Stimulated activated naive B cell treated with anti-CD40 and anti-IgM and Interleukin-4, amounts not matched to agents 10 μg/mL and 1 μg/mL and 100 μg/mL, for 72 hours (primary cell): ENCODE measurements at regions not wholly inside any gene's neighbourhood (a gene's known extent, or its start where the extent isn't known, plus 50 kb on each side); places are given as distances from the start of the nearest gene placed in this dataset.

Experiments used
- ATAC-seq, 2 donors: fragments of 150-1000 bp; cut with Tn5 transposase; replicated peaks; 2 replicates each; pipeline ENCODE4 v1.10.0; 2021; ENCODE audit warnings: moderate library complexity in 1 of 2
- DNase-seq: peaks from one replicate; pipeline ENCODE4 v3.0.0; 2021
- H3K27ac Mint-ChIP-seq: one replicate; pipeline ENCODE4 v1.8.0; 2022; ENCODE audit warnings: mild to moderate bottlenecking, mixed read lengths
- H3K27me3 Mint-ChIP-seq, 2 donors: one replicate each; pipeline ENCODE4 v1.8.0; 2022; ENCODE audit warnings: mixed read lengths in 2 of 2
- H3K36me3 Mint-ChIP-seq, 2 donors: one replicate each; pipeline ENCODE4 v1.8.0; 2022; ENCODE audit warnings: mixed read lengths in 2 of 2, mild to moderate bottlenecking in 1 of 2
- H3K4me1 Mint-ChIP-seq, 2 donors: one replicate each; pipeline ENCODE4 v1.8.0; 2022; ENCODE audit warnings: mixed read lengths in 2 of 2, mild to moderate bottlenecking in 1 of 2
- H3K4me3 Mint-ChIP-seq, 2 donors: one replicate each; pipeline ENCODE4 v1.8.0; 2022; ENCODE audit warnings: mild to moderate bottlenecking in 2 of 2, mixed read lengths in 2 of 2, moderate library complexity in 1 of 2
- H3K9me3 Mint-ChIP-seq, 2 donors: one replicate each; pipeline ENCODE4 v1.8.0; 2022; ENCODE audit warnings: mixed read lengths in 2 of 2, mild to moderate bottlenecking in 1 of 2

- Mint-ChIP-seq H3K27me3 (no peaks in the 10 kb centered on the region), H3K4me1 (no peaks in the 10 kb centered on the region), H3K27ac (no peak overlapping the region), H3K36me3 (no peaks in the 10 kb centered on the region), H3K9me3 (peaks cover 4% of the 10 kb centered on the region in 2 donors), H3K4me3 (no peak overlapping the region)
- DNase-seq = no peak
- peak in 1 of 2 donors; percentile 45 for ATAC-seq
Observed at GRCh38 chr18:7415081-7415894, 151.8 kb upstream of the PTPRM start.

DNA sequence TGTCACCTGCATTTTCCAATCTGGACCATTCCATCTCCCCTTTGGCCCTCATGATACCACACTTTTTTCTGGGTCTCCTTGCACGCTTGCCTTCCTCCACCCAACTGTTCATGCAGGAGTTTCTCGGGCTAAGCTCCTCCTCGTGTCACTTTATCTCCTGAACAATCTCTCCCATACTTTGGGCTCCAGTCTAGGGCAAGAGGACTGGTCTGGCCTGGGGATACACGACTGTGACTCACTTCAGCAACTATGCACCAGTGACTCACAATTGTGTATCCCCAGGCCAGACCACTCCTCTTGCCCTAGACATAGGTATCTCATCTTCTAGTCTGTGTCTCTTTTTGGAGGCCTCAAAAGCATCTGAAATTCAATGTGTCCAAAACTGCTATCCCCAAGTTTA lies 149.4 kb upstream of the PTPRM start:
- no peak overlapping the region for H3K4me3 Mint-ChIP-seq
- peaks cover 4% of the 10 kb centered on the region in 2 donors for H3K9me3 Mint-ChIP-seq

DNA sequence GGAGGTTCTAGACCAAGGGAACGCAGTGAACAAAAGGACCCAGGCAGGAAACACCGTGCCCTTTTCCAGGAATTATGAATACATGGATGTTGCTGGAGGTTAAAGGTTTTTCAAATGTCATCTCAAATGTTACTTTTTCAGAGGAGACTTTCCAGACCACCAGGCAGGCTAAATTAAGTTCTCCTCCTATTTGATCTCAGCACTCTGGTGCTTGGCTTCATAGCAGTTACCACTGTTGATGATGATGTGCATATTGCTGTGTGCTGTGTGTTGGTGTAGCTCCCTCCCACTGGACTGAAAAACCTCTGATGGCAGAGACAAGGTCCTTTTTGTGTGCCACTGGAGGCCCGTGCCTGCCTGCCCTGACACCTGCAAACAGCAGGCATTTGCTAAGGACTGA lies 137.3 kb upstream of the PTPRM start:
- no peaks in the 10 kb centered on the region for H3K27me3 Mint-ChIP-seq
- H3K4me1 Mint-ChIP-seq = no peaks in the 10 kb centered on the region
- ATAC-seq (no peak), DNase-seq (no peak)
- no peak overlapping the region for H3K4me3 Mint-ChIP-seq
- H3K27ac Mint-ChIP-seq = no peak overlapping the region
- H3K9me3 Mint-ChIP-seq = peaks cover 1 to 6% of the 10 kb centered on the region in 2 donors
- H3K36me3 Mint-ChIP-seq = no peaks in the 10 kb centered on the region

More for the DNA sequence above, 149.4 kb upstream of the PTPRM start:
- no peaks in the 10 kb centered on the region for H3K27me3 Mint-ChIP-seq
- H3K36me3 Mint-ChIP-seq = no peaks in the 10 kb centered on the region
- ATAC-seq (no peak), DNase-seq (no peak)
- H3K4me1 Mint-ChIP-seq = no peaks in the 10 kb centered on the region
- H3K27ac Mint-ChIP-seq = no peak overlapping the region

DNA sequence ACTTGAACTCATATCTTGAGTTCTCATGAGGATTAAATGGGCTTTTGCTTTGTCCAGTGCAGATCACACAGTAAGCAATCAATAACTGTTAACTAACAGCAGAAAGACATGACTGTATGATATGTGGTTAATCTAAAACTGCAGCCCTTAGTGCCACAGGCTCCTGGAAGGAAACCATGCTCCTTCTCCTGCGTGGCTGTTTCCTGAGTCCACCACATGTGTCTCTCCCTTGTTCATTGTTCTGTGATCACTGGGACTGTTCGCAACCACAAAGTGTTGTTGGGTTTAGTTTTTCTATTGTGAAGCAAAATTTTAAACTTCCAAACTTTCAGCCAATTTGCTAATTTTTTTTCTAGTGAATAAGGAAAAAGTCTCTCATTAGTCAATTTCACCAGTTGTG lies 130.9 kb upstream of the PTPRM start:
- Mint-ChIP-seq H3K36me3 (no peaks in the 10 kb centered on the region), H3K27me3 (peaks cover 0 to 6% of the 10 kb centered on the region in 2 donors), H3K27ac (no peak overlapping the region), H3K4me3 (no peak overlapping the region), H3K9me3 (peaks cover 0 to 2% of the 10 kb centered on the region in 2 donors), H3K4me1 (no peaks in the 10 kb centered on the region)
- no peak for ATAC-seq
- no peak for DNase-seq

DNA sequence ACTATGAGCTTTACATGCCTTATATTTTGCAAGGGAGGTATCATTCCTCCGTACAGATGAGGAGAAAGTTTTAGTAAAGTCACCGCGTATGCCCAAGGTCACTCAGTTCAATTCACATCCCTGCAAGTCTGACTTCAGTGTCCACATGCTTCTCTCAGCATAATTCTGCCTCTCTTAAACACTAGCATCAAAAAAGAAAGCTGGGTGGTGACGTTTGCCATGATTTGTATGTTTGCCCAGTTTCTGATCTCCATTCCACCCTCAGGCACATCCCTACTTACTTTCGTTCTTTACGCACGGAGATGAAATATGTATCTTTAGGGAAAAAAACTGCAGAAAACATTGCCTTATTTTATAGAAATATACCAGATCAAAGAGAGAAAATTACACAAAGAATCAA lies 129.2 kb upstream of the PTPRM start:
- H3K27me3 Mint-ChIP-seq = peaks cover 0 to 6% of the 10 kb centered on the region in 2 donors
- DNase-seq = no peak
- H3K9me3 Mint-ChIP-seq = peaks cover 0 to 2% of the 10 kb centered on the region in 2 donors
- no peaks in the 10 kb centered on the region for H3K36me3 Mint-ChIP-seq
- no peaks in the 10 kb centered on the region for H3K4me1 Mint-ChIP-seq
- H3K27ac Mint-ChIP-seq = no peak overlapping the region
- no peak for ATAC-seq
- no peak overlapping the region for H3K4me3 Mint-ChIP-seq

DNA sequence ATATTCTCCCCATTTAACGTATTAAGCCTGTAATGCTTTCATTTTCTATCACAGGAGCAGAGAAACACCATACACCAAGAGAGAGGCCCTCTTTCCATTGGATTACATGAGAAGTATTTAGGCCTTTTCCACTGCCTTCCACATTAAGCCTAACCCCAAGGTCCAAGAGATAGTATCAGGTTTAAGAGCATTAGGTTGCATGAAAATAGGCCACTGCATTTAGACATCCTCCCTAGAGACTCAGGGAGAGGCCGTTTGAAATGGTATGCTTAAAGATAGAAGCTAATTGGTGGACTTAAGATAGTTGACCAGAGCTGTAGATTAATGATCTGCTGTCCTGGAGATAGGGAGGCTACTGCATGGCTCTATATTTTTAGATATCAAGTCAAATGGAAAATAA lies 128.5 kb upstream of the PTPRM start:
- no peak for ATAC-seq
- Mint-ChIP-seq H3K27ac (no peak overlapping the region), H3K4me3 (no peak overlapping the region), H3K36me3 (no peaks in the 10 kb centered on the region), H3K27me3 (peaks cover 0 to 6% of the 10 kb centered on the region in 2 donors), H3K9me3 (peaks cover 0 to 2% of the 10 kb centered on the region in 2 donors), H3K4me1 (no peaks in the 10 kb centered on the region)
- DNase-seq = no peak

DNA sequence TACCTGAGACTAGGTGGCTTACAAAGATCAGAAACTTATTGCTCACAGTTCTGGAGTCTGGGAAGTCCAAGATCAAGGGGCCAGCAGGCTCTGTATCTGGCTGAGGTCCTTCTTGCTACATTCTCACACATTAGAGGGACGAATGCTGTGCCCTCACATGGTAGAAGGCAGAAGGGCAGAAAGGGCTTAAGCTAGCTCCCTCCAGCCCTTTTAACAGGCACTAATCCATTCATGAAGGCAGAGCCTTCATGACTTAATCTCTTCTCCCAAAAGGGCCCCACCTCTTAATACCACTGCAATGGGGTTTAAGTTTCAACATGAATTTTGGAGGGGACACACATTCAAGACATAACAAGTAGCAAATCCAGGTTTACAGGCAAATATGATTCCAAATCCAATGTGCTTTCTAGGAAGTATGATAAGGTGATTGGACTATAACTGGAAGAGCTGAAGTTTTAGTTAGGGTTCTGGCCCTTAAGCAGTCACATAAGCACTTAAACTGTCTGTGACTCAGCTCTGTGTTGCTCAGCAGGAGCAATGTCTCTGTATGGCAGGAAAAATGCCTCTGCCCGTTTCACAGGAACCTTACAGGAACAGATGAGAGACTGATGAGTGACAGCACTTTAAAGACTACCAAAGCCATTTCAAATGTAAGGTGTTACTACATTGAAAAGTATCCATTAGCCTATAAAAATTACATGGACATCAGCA lies 119.6 kb upstream of the PTPRM start:
- Mint-ChIP-seq H3K9me3 (peaks cover 0 to 2% of the 10 kb centered on the region in 2 donors), H3K36me3 (no peaks in the 10 kb centered on the region), H3K4me1 (no peaks in the 10 kb centered on the region), H3K4me3 (no peak overlapping the region), H3K27ac (no peak overlapping the region), H3K27me3 (no peaks in the 10 kb centered on the region)
- DNase-seq (no peak), ATAC-seq (no peak)

GRCh38 chr18:7452331-7452730 lies 114.8 kb upstream of the PTPRM start:
- H3K9me3 Mint-ChIP-seq = peaks cover 0 to 3% of the 10 kb centered on the region in 2 donors
- ATAC-seq (peak; percentile 42 to 56), DNase-seq (no peak)
- no peaks in the 10 kb centered on the region for H3K27me3 Mint-ChIP-seq
- no peak overlapping the region for H3K27ac Mint-ChIP-seq
- H3K36me3 Mint-ChIP-seq = no peaks in the 10 kb centered on the region
- no peaks in the 10 kb centered on the region for H3K4me1 Mint-ChIP-seq
- H3K4me3 Mint-ChIP-seq = no peak overlapping the region

DNA sequence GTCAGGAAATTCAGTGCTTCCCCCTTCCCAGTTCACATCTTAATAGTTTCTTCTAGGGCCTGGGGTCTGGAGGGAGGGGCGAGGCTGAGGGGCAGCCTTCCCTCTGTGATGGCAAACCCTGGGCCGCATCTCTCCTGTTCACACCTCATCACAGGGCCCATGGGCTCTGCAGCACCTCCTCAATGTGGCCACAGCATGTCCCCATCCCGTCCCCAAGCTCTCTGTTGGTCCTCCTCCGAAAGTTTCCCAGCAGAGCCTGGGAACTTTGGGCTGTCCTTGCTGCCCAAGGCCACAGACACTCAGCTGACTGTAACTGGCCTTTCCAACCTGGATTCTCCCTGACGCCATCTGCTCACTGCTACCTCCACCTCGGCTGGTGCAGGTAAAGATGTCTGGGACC lies 112.7 kb upstream of the PTPRM start:
- H3K27me3 Mint-ChIP-seq = no peaks in the 10 kb centered on the region
- no peak for DNase-seq
- H3K27ac Mint-ChIP-seq = no peak overlapping the region
- ATAC-seq = no peak
- no peak overlapping the region for H3K4me3 Mint-ChIP-seq
- H3K4me1 Mint-ChIP-seq = no peaks in the 10 kb centered on the region
- H3K9me3 Mint-ChIP-seq = peaks cover 0 to 3% of the 10 kb centered on the region in 2 donors
- H3K36me3 Mint-ChIP-seq = no peaks in the 10 kb centered on the region

DNA sequence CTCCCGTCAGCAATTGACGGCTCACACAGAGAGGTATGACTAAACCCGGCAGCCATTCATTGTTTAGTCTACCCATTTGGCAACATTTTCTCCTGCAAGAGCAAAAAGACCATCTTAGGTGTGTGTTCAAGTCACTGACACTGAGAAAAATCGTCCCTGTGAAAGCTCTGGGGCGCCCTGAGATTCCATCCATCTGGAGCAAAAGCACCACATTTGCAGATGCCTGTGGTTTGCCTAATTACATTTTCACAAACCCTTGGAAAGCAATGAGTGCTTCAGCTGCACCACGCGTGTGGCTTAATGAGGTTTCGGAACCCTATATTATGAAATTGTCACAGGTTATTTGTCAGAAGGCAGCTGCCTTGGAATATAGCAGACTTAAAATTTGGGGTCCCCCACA lies 110.7 kb upstream of the PTPRM start:
- Mint-ChIP-seq H3K9me3 (peaks cover 0 to 1% of the 10 kb centered on the region in 2 donors), H3K27me3 (no peaks in the 10 kb centered on the region), H3K4me3 (no peak overlapping the region), H3K36me3 (no peaks in the 10 kb centered on the region), H3K27ac (no peak overlapping the region), H3K4me1 (no peaks in the 10 kb centered on the region)
- DNase-seq (no peak), ATAC-seq (no peak)

- Mint-ChIP-seq H3K27ac (no peak overlapping the region), H3K4me1 (no peaks in the 10 kb centered on the region), H3K36me3 (no peaks in the 10 kb centered on the region), H3K9me3 (peaks cover 0 to 1% of the 10 kb centered on the region in 2 donors), H3K27me3 (no peaks in the 10 kb centered on the region), H3K4me3 (no peak overlapping the region)
- ATAC-seq (no peak), DNase-seq (no peak)
Observed at GRCh38 chr18:7457262-7457661, 109.9 kb upstream of the PTPRM start.

- ATAC-seq = no peak
- no peak overlapping the region for H3K27ac Mint-ChIP-seq
- H3K9me3 Mint-ChIP-seq = peaks cover 0 to 1% of the 10 kb centered on the region in 2 donors
- H3K4me3 Mint-ChIP-seq = no peak overlapping the region
- no peaks in the 10 kb centered on the region for H3K27me3 Mint-ChIP-seq
- DNase-seq = no peak
- no peaks in the 10 kb centered on the region for H3K4me1 Mint-ChIP-seq
- no peaks in the 10 kb centered on the region for H3K36me3 Mint-ChIP-seq
Observed at GRCh38 chr18:7458884-7459283, 108.2 kb upstream of the PTPRM start.

- no peak for ATAC-seq
- H3K27ac Mint-ChIP-seq = no peak overlapping the region
- H3K9me3 Mint-ChIP-seq = peaks cover 0 to 1% of the 10 kb centered on the region in 2 donors
- no peak for DNase-seq
- H3K27me3 Mint-ChIP-seq = no peaks in the 10 kb centered on the region
- no peaks in the 10 kb centered on the region for H3K36me3 Mint-ChIP-seq
- H3K4me1 Mint-ChIP-seq = no peaks in the 10 kb centered on the region
- H3K4me3 Mint-ChIP-seq = no peak overlapping the region
Observed at GRCh38 chr18:7459851-7460770, 107.0 kb upstream of the PTPRM start.

GRCh38 chr18:7464245-7464966 lies 102.7 kb upstream of the PTPRM start:
- H3K4me1 Mint-ChIP-seq = no peaks in the 10 kb centered on the region
- H3K27ac Mint-ChIP-seq = no peak overlapping the region
- DNase-seq (no peak), ATAC-seq (no peak)
- H3K36me3 Mint-ChIP-seq = no peaks in the 10 kb centered on the region
- H3K27me3 Mint-ChIP-seq = peaks cover 0 to 7% of the 10 kb centered on the region in 2 donors
- no peaks in the 10 kb centered on the region for H3K9me3 Mint-ChIP-seq
- H3K4me3 Mint-ChIP-seq = no peak overlapping the region
